ENCODE measurements at regions not wholly inside any gene's neighbourhood (a gene's known extent, or its start where the extent isn't known, plus 50 kb on each side); places are given as distances from the start of the nearest gene placed in this dataset.
"Not testable (repeated sequence)": the region's sequence is repeated elsewhere in the genome, so short reads cannot be mapped to it uniquely, and the experiment has no call there.

- H3K4me3 ChIP-seq (ENCODE audit: low read length): no peak overlapping the region
- DNase-seq (ENCODE audit: low read depth): no peak
- TF ChIP-seq, protein P1, sequence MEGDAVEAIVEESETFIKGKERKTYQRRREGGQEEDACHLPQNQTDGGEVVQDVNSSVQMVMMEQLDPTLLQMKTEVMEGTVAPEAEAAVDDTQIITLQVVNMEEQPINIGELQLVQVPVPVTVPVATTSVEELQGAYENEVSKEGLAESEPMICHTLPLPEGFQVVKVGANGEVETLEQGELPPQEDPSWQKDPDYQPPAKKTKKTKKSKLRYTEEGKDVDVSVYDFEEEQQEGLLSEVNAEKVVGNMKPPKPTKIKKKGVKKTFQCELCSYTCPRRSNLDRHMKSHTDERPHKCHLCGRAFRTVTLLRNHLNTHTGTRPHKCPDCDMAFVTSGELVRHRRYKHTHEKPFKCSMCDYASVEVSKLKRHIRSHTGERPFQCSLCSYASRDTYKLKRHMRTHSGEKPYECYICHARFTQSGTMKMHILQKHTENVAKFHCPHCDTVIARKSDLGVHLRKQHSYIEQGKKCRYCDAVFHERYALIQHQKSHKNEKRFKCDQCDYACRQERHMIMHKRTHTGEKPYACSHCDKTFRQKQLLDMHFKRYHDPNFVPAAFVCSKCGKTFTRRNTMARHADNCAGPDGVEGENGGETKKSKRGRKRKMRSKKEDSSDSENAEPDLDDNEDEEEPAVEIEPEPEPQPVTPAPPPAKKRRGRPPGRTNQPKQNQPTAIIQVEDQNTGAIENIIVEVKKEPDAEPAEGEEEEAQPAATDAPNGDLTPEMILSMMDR (conservative IDR thresholded peaks at IDR 0.05; ENCODE audit: low read depth, low read length): no peak
Observed at GRCh38 chrX:13414006-13414647, 94.3 kb upstream of the ATXN3L start.

- no peak for DNase-seq (ENCODE audit: low read depth)
- TF ChIP-seq, protein P1 (conservative IDR thresholded peaks at IDR 0.05; ENCODE audit: low read depth, low read length): no peak
- H3K4me3 ChIP-seq (ENCODE audit: low read length): no peak overlapping the region
Observed at GRCh38 chrX:13412208-13412600, 92.4 kb upstream of the ATXN3L start.

GRCh38 chrX:13411496-13412207 lies 91.8 kb upstream of the ATXN3L start:
- TF ChIP-seq, protein P1 (conservative IDR thresholded peaks at IDR 0.05; ENCODE audit: low read depth, low read length): no peak
- H3K4me3 ChIP-seq (ENCODE audit: low read length): no peak overlapping the region
- DNase-seq (ENCODE audit: low read depth): no peak

DNA sequence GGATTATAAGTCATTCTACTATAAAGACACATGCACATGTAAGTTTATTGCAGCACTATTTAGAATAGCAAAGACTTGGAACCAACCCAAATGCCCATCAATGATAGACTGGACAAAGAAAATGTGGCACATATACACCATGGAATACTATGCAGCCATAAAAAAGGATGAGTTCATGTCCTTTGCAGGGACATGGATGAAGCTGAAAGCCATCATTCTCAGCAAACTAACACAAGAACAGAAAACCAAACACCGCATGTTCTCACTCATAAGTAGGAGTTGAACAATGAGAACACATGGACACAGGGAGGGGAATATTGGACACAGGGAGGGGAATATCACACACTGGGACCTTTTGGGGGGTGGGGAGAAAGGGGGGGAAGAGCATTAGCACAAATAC lies 88.7 kb upstream of the ATXN3L start:
- not testable (repeated sequence) for DNase-seq (ENCODE audit: low read depth); H3K4me3 ChIP-seq (ENCODE audit: low read length)

DNA sequence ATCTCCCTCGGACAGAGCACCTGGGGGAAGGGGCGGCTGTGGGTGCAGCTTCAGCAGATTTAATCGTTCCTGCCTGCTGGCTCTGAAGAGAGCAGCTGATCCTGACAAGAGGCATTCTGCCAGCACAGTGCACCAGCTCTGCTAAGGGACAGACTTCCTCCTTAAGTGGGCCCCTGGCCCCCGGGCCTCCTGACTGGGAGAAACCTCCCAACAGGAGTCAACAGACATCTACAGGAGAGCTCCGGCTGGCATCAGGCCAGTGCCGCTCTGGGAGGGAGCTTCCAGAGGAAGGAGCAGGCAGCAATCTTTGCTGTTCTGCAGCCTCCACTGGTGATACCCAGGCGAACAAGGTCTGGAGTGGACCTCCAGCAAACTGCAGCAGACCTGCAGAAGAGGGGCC lies 84.9 kb upstream of the ATXN3L start:
- peak; percentile 55 for DNase-seq (ENCODE audit: low read depth)
- H3K4me3 ChIP-seq (ENCODE audit: low read length): not testable (repeated sequence)

- no peak overlapping the region for H3K4me3 ChIP-seq (ENCODE audit: low read length)
- TF ChIP-seq, protein P1 (conservative IDR thresholded peaks at IDR 0.05; ENCODE audit: low read depth, low read length): no peak
Observed at GRCh38 chrX:13404364-13404763, 84.5 kb upstream of the ATXN3L start.

GRCh38 chrX:13401724-13402123 lies 81.9 kb upstream of the ATXN3L start:
- TF ChIP-seq, protein P1 (conservative IDR thresholded peaks at IDR 0.05; ENCODE audit: low read depth, low read length): no peak

More at GRCh38 chrX:13404364-13404763, 84.5 kb upstream of the ATXN3L start:
- DNase-seq (ENCODE audit: low read depth): no peak

GRCh38 chrX:13398839-13399238 lies 79.0 kb upstream of the ATXN3L start:
- no peak overlapping the region for H3K4me3 ChIP-seq (ENCODE audit: low read length)
- no peak for DNase-seq (ENCODE audit: low read depth)
- TF ChIP-seq, protein P1 (conservative IDR thresholded peaks at IDR 0.05; ENCODE audit: low read depth, low read length): no peak

More at GRCh38 chrX:13401724-13402123, 81.9 kb upstream of the ATXN3L start:
- H3K4me3 ChIP-seq (ENCODE audit: low read length): no peak overlapping the region
- DNase-seq (ENCODE audit: low read depth): no peak
